Gastrocnemius medialis (tissue), 4 donors: ENCODE measurements at regions not wholly inside any gene's neighbourhood (a gene's known extent, or its start where the extent isn't known, plus 50 kb on each side); places are given as distances from the start of the nearest gene placed in this dataset.

ENCODE experiments used
- CTCF ChIP-seq, 5 experiments: fragments of 450-650 bp in 3 of 5; fragments of 200-600 bp in 2 of 5; sonication (generic) in 2 of 5; IDR thresholded peaks in 4 of 5; conservative IDR thresholded peaks in 1 of 5; 1 replicate in 4 of 5; 2 replicates in 1 of 5; pipeline ENCODE4 v1.5.1; 2016 to 2019; ENCODE audit warnings: antibody characterized with exemption in 5 of 5, mild to moderate bottlenecking in 3 of 5, moderate library complexity in 3 of 5
- POLR2A ChIP-seq, 2 donors: fragments of 450-650 bp; IDR thresholded peaks; one replicate each; pipeline ENCODE4 v1.6.1; 2017; ENCODE audit warnings: antibody characterized with exemption in 2 of 2, mild to moderate bottlenecking in 2 of 2, moderate library complexity in 2 of 2

GRCh38 chr18:31261792-31262582 lies 56.0 kb upstream of the DSG1 start:
- TF ChIP-seq CTCF (IDR thresholded peaks at IDR 0.05 in 4 of 5, conservative IDR thresholded peaks at IDR 0.05 in 1 of 5) (no peak), POLR2A (IDR thresholded peaks at IDR 0.05) (no peak)
